ENCODE measurements at regions not wholly inside any gene's neighbourhood (a gene's known extent, or its start where the extent isn't known, plus 50 kb on each side); places are given as distances from the start of the nearest gene placed in this dataset.

DNA sequence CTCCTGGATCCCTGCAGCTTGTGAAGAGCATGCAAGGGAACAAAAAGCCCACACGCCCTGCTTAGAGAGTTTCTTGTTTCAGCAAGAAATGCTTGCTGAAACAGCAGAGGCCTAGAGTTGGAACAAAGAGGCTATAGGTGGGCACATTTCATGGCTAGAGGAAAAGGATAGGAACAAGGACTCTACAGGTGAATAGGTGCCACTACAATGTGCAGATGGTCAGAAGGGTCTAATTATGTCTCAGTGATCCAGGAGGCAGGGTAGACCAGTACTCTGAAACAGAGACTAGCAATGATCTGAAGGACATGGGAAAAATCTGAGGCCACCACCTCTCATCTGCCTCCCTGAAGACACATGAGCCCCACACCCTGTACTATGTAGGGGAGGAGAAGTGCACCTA, 609.0 kb downstream of the REEP3 start:
- no peaks in the 10 kb centered on the region for H3K36me3 ChIP-seq
- H3K27ac ChIP-seq, result no peak overlapping the region
- no peaks in the 10 kb centered on the region for H3K27me3 ChIP-seq
- DNase-seq (ENCODE audit: low spot score), result no peak
- H3K9me3 ChIP-seq, result no peaks in the 10 kb centered on the region
- H3K4me1 ChIP-seq, result no peaks in the 10 kb centered on the region
- no peak overlapping the region for H3K4me3 ChIP-seq
- TF ChIP-seq, protein P1, sequence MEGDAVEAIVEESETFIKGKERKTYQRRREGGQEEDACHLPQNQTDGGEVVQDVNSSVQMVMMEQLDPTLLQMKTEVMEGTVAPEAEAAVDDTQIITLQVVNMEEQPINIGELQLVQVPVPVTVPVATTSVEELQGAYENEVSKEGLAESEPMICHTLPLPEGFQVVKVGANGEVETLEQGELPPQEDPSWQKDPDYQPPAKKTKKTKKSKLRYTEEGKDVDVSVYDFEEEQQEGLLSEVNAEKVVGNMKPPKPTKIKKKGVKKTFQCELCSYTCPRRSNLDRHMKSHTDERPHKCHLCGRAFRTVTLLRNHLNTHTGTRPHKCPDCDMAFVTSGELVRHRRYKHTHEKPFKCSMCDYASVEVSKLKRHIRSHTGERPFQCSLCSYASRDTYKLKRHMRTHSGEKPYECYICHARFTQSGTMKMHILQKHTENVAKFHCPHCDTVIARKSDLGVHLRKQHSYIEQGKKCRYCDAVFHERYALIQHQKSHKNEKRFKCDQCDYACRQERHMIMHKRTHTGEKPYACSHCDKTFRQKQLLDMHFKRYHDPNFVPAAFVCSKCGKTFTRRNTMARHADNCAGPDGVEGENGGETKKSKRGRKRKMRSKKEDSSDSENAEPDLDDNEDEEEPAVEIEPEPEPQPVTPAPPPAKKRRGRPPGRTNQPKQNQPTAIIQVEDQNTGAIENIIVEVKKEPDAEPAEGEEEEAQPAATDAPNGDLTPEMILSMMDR (IDR thresholded peaks at IDR 0.05), result no peak

DNA sequence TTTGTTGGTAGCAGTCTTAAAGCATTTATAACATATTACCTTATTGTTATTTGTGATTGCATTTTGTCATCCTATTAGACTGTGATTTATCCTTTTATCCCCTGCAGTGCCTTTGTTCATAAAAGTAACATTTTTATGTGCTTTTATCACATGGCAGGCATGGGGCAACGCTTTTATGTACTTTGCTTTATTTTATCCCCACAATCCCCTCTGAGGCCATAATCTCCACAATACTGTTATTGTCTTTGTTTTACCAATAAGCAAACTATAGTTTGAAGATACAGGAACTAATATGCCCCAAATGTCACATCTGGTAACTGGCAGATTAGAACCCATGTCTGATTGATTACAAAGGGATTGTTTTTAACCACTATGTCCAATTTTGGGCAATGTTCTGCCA, 613.5 kb downstream of the REEP3 start:
- Histone ChIP-seq H3K9me3 (no peaks in the 10 kb centered on the region), H3K27ac (no peak overlapping the region), H3K4me1 (no peaks in the 10 kb centered on the region), H3K4me3 (no peak overlapping the region), H3K36me3 (no peaks in the 10 kb centered on the region), H3K27me3 (no peaks in the 10 kb centered on the region)
- DNase-seq (ENCODE audit: low spot score), result no peak
- TF ChIP-seq, protein P1 (IDR thresholded peaks at IDR 0.05), result no peak

DNA sequence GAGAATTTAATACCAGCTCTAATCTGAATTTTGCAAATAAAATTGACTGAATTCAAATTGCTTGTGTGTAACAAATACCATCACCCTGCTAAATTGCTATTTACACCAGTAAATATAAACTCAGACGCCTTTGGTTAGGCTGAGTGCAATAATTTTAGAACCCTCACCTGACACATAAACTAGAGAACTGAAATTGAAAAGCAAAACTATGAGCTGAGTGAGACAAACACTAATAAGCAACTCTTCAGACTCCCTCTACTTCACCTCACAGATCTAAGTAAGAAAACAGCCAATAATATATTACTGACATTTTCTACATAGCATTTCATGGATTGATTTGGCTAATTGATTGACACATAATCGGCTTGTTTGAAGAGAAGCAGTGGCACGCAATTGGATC, 621.2 kb downstream of the REEP3 start:
- Histone ChIP-seq H3K36me3 (no peaks in the 10 kb centered on the region), H3K4me1 (no peaks in the 10 kb centered on the region), H3K27me3 (no peaks in the 10 kb centered on the region), H3K4me3 (no peak overlapping the region), H3K27ac (no peak overlapping the region), H3K9me3 (no peaks in the 10 kb centered on the region)
- TF ChIP-seq, protein P1 (IDR thresholded peaks at IDR 0.05), result no peak
- no peak for DNase-seq (ENCODE audit: low spot score)

DNA sequence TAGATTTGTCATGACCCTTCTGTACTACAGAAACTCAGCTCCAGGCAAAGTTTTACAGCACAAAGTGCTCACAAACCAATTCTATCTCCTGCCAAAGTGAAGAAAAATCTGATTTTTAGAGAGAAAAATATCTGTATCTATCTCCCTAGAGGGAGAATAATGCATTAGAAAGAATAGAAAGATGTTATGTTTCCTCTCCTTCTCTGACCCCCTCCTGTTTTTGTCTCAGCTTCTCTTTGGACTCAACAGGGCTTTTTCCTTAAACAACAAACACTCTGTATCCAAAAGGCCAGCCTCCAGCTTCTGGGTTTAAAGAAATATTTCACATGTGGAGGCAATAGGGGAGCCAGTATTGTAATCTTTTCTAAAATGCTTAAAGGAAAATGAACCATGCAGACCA, 627.4 kb downstream of the REEP3 start:
- Histone ChIP-seq H3K9me3 (no peaks in the 10 kb centered on the region), H3K27ac (no peak overlapping the region), H3K36me3 (no peaks in the 10 kb centered on the region), H3K4me1 (no peaks in the 10 kb centered on the region), H3K4me3 (no peak overlapping the region), H3K27me3 (no peaks in the 10 kb centered on the region)
- TF ChIP-seq, protein P1 (IDR thresholded peaks at IDR 0.05), result no peak
- no peak for DNase-seq (ENCODE audit: low spot score)

DNA sequence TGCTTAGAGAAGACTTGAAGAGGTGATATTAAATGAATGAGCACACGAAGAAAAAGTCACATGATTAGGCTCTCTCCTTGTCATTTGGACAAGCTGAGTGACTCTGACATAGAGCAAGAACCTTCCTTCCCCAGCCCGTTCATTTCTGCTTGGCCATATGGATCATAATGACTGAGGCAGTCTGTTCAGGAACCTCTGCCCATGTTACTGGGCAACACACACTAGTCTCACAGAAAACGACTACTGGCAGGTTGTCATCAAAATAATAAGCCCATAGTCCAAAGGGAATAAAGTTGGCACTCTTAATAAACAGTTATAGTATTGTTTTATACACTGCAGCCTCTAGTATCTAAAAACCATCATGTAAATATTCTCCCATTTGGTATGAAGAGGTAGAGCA, 635.0 kb downstream of the REEP3 start:
- Histone ChIP-seq H3K27me3 (no peaks in the 10 kb centered on the region), H3K9me3 (no peaks in the 10 kb centered on the region), H3K4me1 (no peaks in the 10 kb centered on the region), H3K27ac (no peak overlapping the region), H3K4me3 (no peak overlapping the region), H3K36me3 (no peaks in the 10 kb centered on the region)
- TF ChIP-seq, protein P1 (IDR thresholded peaks at IDR 0.05), result no peak
- DNase-seq (ENCODE audit: low spot score), result no peak

DNA sequence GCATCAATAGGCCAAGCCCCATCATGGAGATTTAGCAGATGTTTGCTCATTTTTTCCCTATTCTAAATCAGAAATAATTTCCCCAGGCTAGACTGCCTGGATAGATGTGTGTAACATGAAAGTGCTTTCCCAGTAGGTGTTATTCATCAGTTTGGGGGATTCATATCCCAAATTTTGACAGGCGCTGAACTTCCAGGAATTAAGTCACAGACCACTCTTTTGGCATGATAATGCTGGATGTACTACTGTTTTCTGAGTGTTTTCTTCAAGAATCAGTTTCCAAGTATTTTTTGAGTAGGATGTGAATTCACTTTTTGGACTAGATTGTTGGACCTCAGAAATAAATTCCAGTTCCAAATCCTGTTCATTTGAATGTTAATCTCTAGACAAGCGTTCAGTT, 637.4 kb downstream of the REEP3 start:
- no peak for DNase-seq (ENCODE audit: low spot score)
- no peaks in the 10 kb centered on the region for H3K9me3 ChIP-seq
- TF ChIP-seq, protein P1 (IDR thresholded peaks at IDR 0.05), result no peak
- no peak overlapping the region for H3K27ac ChIP-seq
- H3K27me3 ChIP-seq, result no peaks in the 10 kb centered on the region
- H3K4me3 ChIP-seq, result no peak overlapping the region
- no peaks in the 10 kb centered on the region for H3K4me1 ChIP-seq
- no peaks in the 10 kb centered on the region for H3K36me3 ChIP-seq
